Breast epithelium (tissue), 4 donors: ENCODE measurements at regions not wholly inside any gene's neighbourhood (a gene's known extent, or its start where the extent isn't known, plus 50 kb on each side); places are given as distances from the start of the nearest gene placed in this dataset.

Experiments
- DNase-seq, 2 donors: peaks; one replicate each; pipeline ENCODE4 v3.0.0-alpha.2; 2019; ENCODE audit warnings: low spot score in 2 of 2
- H3K27ac ChIP-seq, 2 donors: fragments of 200-600 bp; sonication (generic) in 1 of 2; one replicate each; pipeline ENCODE4 v1.5.1; 2016 to 2019; ENCODE audit warnings: mild to moderate bottlenecking in 1 of 2
- H3K27me3 ChIP-seq, 2 donors: fragments of 200-600 bp; sonication (generic) in 1 of 2; one replicate each; pipeline versions ENCODE4 v1.5.1 to v1.6.0; 2017 to 2019; ENCODE audit warnings: control low read depth in 1 of 2, mild to moderate bottlenecking in 1 of 2
- H3K36me3 ChIP-seq: fragments of 200-600 bp; one replicate; pipeline ENCODE4 v1.5.1; 2019
- H3K4me1 ChIP-seq, 2 donors: fragments of 200-600 bp; sonication (generic); one replicate each; pipeline ENCODE4 v1.5.1; 2016 to 2019; ENCODE audit warnings: control low read depth in 1 of 2
- H3K4me3 ChIP-seq, 3 donors: fragments of 200-600 bp; sonication (generic); 1 replicate in 2 of 3; 2 replicates in 1 of 3; pipeline ENCODE4 v1.5.1; 2016 to 2019; ENCODE audit warnings: mild to moderate bottlenecking in 3 of 3, moderate library complexity in 2 of 3
- H3K9me3 ChIP-seq, 2 donors: fragments of 200-600 bp; sonication (generic) in 1 of 2; one replicate each; pipeline ENCODE4 v1.5.1; 2016 to 2019; ENCODE audit warnings: control low read depth in 1 of 2
- POLR2A ChIP-seq: fragments of 450-650 bp; IDR thresholded peaks from one replicate; pipeline ENCODE4 v1.6.1; 2016; ENCODE audit warnings: antibody characterized with exemption, mild to moderate bottlenecking, moderate library complexity
- POLR2AphosphoS5 ChIP-seq, 3 donors: sonication (generic); formaldehyde crosslinking; IDR thresholded peaks; one replicate each; pipeline ENCODE4 v1.6.1; 2017; ENCODE audit warnings: antibody characterized with exemption in 3 of 3
- intact Hi-C: fragments of 100-400 bp; cut with DNase I; formaldehyde crosslinking; loops from one replicate; pipeline ENCODE4 v1.15.1; 2023; ENCODE audit warnings: low total_unique reads
- TF ChIP-seq, protein P1 (sequence below), 3 donors: fragments of 450-650 bp; IDR thresholded peaks; one replicate each; pipeline ENCODE4 v1.5.1; 2016 to 2017; ENCODE audit warnings: antibody characterized with exemption in 3 of 3, mild to moderate bottlenecking in 3 of 3, moderate library complexity in 3 of 3

DNA sequence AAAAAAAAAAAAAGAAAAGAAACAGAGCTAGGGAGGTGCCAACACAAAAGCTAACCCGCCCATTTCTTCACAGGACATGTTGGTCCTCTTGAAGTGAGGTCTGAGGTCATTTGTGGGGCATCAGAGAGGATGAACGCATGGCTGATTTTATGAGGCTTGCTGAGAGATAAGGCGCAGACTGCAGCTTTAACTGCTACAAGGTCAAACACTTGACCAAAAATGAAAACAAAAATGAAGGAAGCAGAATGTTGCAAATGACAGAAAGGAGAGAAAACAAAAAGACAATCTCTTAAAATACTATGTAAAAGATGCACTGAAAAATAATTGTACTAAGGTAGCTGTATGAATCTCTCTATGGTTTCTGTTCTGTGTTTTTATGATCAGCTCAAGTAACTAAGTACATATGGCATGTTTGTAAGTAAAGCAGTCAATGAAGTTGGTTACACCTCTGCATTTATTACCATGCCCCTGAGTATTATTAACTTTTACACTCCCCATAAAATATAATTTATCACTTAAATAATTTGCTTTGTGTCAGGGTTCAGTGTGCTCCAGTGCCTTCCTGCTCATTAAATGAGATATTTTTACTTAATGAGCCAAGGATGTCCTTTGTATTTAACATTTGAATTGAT, 249.1 kb upstream of the NR5A2 start:
- no peaks in the 10 kb centered on the region for H3K36me3 ChIP-seq
- intact Hi-C loops, result no loop called here
- DNase-seq, result no peak
- no peaks in the 10 kb centered on the region for H3K9me3 ChIP-seq
- no peaks in the 10 kb centered on the region for H3K27me3 ChIP-seq
- H3K4me1 ChIP-seq, result no peaks in the 10 kb centered on the region
- H3K4me3 ChIP-seq, result no peak overlapping the region
- TF ChIP-seq POLR2AphosphoS5 (IDR thresholded peaks at IDR 0.05) (no peak), POLR2A (no peak)
- TF ChIP-seq, protein P1, sequence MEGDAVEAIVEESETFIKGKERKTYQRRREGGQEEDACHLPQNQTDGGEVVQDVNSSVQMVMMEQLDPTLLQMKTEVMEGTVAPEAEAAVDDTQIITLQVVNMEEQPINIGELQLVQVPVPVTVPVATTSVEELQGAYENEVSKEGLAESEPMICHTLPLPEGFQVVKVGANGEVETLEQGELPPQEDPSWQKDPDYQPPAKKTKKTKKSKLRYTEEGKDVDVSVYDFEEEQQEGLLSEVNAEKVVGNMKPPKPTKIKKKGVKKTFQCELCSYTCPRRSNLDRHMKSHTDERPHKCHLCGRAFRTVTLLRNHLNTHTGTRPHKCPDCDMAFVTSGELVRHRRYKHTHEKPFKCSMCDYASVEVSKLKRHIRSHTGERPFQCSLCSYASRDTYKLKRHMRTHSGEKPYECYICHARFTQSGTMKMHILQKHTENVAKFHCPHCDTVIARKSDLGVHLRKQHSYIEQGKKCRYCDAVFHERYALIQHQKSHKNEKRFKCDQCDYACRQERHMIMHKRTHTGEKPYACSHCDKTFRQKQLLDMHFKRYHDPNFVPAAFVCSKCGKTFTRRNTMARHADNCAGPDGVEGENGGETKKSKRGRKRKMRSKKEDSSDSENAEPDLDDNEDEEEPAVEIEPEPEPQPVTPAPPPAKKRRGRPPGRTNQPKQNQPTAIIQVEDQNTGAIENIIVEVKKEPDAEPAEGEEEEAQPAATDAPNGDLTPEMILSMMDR (IDR thresholded peaks at IDR 0.05), result no peak
- no peak overlapping the region for H3K27ac ChIP-seq

DNA sequence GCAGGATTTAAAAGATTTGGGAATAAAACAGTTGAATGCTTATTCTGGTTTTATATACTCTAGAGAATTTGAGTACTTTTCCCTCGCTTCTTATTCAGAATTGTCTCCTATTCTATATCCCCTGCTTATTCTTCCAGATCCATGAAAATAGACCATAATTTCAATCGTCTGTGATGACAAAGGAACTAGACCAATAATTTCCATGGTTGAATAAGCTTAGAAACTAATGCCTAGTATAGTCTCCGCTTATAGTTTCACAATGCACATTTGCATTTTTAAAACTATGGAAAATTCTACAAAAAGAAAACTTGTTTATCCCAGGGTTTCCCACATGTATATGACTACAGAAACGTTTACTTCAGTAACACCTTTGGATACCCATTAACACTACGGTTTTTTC, 247.4 kb upstream of the NR5A2 start:
- H3K4me1 ChIP-seq, result no peaks in the 10 kb centered on the region
- H3K9me3 ChIP-seq, result no peaks in the 10 kb centered on the region
- TF ChIP-seq POLR2AphosphoS5 (IDR thresholded peaks at IDR 0.05), result no peak
- TF ChIP-seq, protein P1 (IDR thresholded peaks at IDR 0.05), result no peak
- TF ChIP-seq POLR2A, result no peak
- intact Hi-C loops, result loop anchor here (5.0 kb wide), 1 partner anchor 442 kb away; no protein-coding TSS in a partner anchor
- no peaks in the 10 kb centered on the region for H3K36me3 ChIP-seq
- DNase-seq, result no peak
- no peaks in the 10 kb centered on the region for H3K27me3 ChIP-seq
- no peak overlapping the region for H3K4me3 ChIP-seq
- no peak overlapping the region for H3K27ac ChIP-seq

DNA sequence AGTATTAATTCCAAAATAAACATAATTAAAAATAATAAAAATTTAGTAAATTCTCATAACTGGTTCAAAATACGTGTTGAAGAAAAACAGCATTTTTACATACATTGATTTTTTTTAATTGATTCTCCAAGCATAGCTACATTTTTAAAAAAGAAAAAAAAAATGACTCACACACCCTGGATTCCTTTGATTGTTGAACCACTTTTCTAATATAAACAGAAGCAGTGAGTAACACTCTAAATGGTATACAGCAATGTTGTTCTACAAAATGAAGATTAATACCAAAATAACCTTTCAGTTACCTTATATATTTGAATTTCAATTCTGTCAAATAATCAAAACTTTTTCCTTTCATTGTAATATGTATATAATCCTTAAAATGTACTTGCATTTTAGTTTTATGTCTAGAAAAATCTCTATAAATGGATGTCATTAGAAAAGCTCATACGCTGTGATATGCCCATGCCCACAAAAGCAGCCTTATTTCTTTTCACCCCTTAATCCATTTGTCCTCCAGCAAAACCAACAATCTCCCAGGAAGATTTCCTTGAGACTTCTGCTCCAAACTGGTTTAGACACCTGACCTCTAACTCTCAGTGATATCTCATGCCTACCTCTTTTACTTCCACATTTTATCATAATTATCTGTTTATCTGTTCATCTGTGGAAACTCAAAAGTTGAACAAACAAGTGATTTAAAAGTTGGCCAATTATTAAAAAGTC, 246.4 kb upstream of the NR5A2 start:
- intact Hi-C loops, result loop anchor here (5.0 kb wide), 1 partner anchor 441 kb away; no protein-coding TSS in a partner anchor
- H3K36me3 ChIP-seq, result no peaks in the 10 kb centered on the region
- DNase-seq, result no peak
- no peak overlapping the region for H3K27ac ChIP-seq
- H3K4me3 ChIP-seq, result no peak overlapping the region
- no peaks in the 10 kb centered on the region for H3K27me3 ChIP-seq
- H3K4me1 ChIP-seq, result no peaks in the 10 kb centered on the region
- H3K9me3 ChIP-seq, result no peaks in the 10 kb centered on the region
- TF ChIP-seq POLR2A (no peak), POLR2AphosphoS5 (IDR thresholded peaks at IDR 0.05) (no peak)
- TF ChIP-seq, protein P1 (IDR thresholded peaks at IDR 0.05), result no peak

DNA sequence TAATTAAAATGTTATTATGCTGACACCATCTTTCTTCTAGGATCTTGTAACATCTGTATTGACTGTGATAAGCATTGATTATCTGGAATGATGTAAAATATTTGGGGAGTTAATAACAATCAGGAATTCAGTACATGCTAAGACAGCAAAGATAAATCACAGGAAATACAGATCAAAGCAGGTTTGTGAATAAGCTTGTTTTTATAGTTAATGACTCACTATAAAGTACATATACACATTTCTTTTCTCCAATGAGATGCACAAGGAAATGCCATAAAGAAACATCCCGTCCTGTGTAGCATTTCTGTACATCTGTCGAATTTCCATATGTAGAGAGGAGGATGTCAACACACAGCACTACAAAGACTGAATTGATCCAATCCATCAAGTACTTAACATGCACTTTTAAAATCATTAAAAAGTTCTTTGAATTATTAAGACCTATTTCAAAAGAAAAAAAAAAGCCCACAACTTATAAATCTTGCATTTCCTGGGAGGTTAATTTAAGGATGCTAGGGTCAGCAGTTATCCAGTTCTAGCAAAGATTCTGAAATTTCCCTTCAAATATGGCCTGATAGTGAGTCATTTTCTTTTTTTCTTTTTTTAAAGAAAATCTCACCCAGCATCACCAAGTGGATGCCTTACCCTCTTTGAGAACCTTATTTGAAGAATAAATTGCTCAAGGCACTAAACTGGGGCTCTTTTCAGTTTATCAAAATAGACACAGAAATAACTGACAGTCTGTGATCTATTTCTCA, 243.2 kb upstream of the NR5A2 start:
- Histone ChIP-seq H3K4me3 (no peak overlapping the region), H3K4me1 (no peaks in the 10 kb centered on the region), H3K9me3 (no peaks in the 10 kb centered on the region), H3K36me3 (no peaks in the 10 kb centered on the region), H3K27me3 (no peaks in the 10 kb centered on the region), H3K27ac (no peak overlapping the region)
- TF ChIP-seq POLR2A (no peak), POLR2AphosphoS5 (IDR thresholded peaks at IDR 0.05) (no peak)
- TF ChIP-seq, protein P1 (IDR thresholded peaks at IDR 0.05), result no peak
- intact Hi-C loops, result loop anchor here (5.0 kb wide), 1 partner anchor 438 kb away; no protein-coding TSS in a partner anchor
- no peak for DNase-seq

DNA sequence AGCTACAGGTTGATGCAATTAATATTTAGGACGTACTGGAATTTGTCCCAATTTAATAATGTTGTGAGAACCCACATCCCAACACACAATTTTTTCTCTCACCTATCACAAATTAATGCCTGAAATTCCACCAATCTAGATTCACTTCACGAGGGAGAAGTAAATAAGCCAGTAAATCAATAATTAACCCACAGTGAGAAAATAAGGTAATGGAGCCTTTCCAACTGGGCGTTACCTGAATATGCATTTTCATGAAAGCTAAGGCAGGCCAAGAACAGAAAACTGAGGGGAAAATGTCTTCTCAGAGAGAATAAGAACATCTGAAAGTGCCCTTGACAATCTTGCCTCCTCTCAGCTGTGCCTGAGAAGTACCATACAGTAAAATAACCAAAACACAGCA, 240.8 kb upstream of the NR5A2 start:
- Histone ChIP-seq H3K9me3 (no peaks in the 10 kb centered on the region), H3K36me3 (no peaks in the 10 kb centered on the region), H3K4me3 (no peak overlapping the region), H3K27ac (no peak overlapping the region), H3K4me1 (no peaks in the 10 kb centered on the region), H3K27me3 (no peaks in the 10 kb centered on the region)
- TF ChIP-seq, protein P1 (IDR thresholded peaks at IDR 0.05), result no peak
- TF ChIP-seq POLR2AphosphoS5 (IDR thresholded peaks at IDR 0.05), result no peak
- no peak for TF ChIP-seq POLR2A
- intact Hi-C loops, result no loop called here
- DNase-seq, result no peak
